HG03457 (cell line): ENCODE measurements at regions not wholly inside any gene's neighbourhood (a gene's known extent, or its start where the extent isn't known, plus 50 kb on each side); places are given as distances from the start of the nearest gene placed in this dataset.

Source experiments
- ATAC-seq: cut with Tn5 transposase; IDR thresholded peaks from one replicate; pipeline ENCODE4 v1.9.1; 2021; ENCODE audit warnings: moderate number of reproducible peaks; ENCODE audit not compliant: unreplicated experiment

GRCh38 chr6:156651486-156651885 is 125.7 kb upstream of the ARID1B start:
- ATAC-seq, result no peak

GRCh38 chr6:156650896-156651390 is 126.2 kb upstream of the ARID1B start:
- no peak for ATAC-seq

GRCh38 chr6:156648616-156649015 is 128.6 kb upstream of the ARID1B start:
- ATAC-seq, result no peak

- ATAC-seq, result no peak
Measured at GRCh38 chr6:156647991-156648390, 129.2 kb upstream of the ARID1B start.

- ATAC-seq, result no peak
Measured at GRCh38 chr6:156647140-156647784, 129.9 kb upstream of the ARID1B start.

- no peak for ATAC-seq
Measured at GRCh38 chr6:156646496-156646895, 130.7 kb upstream of the ARID1B start.

GRCh38 chr6:156645097-156645496 is 132.1 kb upstream of the ARID1B start:
- ATAC-seq, result no peak

- ATAC-seq, result no peak
Measured at GRCh38 chr6:156639009-156639721, 138.0 kb upstream of the ARID1B start.

- ATAC-seq, result no peak
Measured at GRCh38 chr6:156638581-156638980, 138.6 kb upstream of the ARID1B start.

- ATAC-seq, result no peak
Measured at GRCh38 chr6:156634951-156635371, 142.2 kb upstream of the ARID1B start.

GRCh38 chr6:156634048-156634447 is 143.1 kb upstream of the ARID1B start:
- no peak for ATAC-seq

- no peak for ATAC-seq
Measured at GRCh38 chr6:156633291-156633690, 143.9 kb upstream of the ARID1B start.

GRCh38 chr6:156630613-156631302 is 146.4 kb upstream of the ARID1B start:
- no peak for ATAC-seq

GRCh38 chr6:156628805-156629204 is 148.4 kb upstream of the ARID1B start:
- no peak for ATAC-seq

GRCh38 chr6:156627524-156627923 is 149.7 kb upstream of the ARID1B start:
- ATAC-seq, result no peak

- ATAC-seq, result no peak
Measured at GRCh38 chr6:156622185-156622584, 155.0 kb upstream of the ARID1B start.

GRCh38 chr6:156620331-156620730 is 156.8 kb upstream of the ARID1B start:
- ATAC-seq, result no peak

- ATAC-seq, result no peak
Measured at GRCh38 chr6:156618600-156619205, 158.5 kb upstream of the ARID1B start.

- ATAC-seq, result no peak
Measured at GRCh38 chr6:156617941-156618340, 159.2 kb upstream of the ARID1B start.

- no peak for ATAC-seq
Measured at GRCh38 chr6:156617376-156617775, 159.8 kb upstream of the ARID1B start.

GRCh38 chr6:156616495-156616894 is 160.7 kb upstream of the ARID1B start:
- no peak for ATAC-seq
